ENCODE measurements at regions not wholly inside any gene's neighbourhood (a gene's known extent, or its start where the extent isn't known, plus 50 kb on each side); places are given as distances from the start of the nearest gene placed in this dataset.

- no peak overlapping the region for H3K4me3 ChIP-seq (ENCODE audit: low read depth, low read length)
- no peak for TF ChIP-seq CTCF (IDR thresholded peaks at IDR 0.05; ENCODE audit: low read depth, low read length, missing control alignments)
- no peak for DNase-seq (ENCODE audit: low read depth)
Measured at GRCh38 chr18:51611326-51611725, 413.8 kb upstream of the MEX3C start.

GRCh38 chr18:51614033-51614432, 416.6 kb upstream of the MEX3C start:
- no peak overlapping the region for H3K4me3 ChIP-seq (ENCODE audit: low read depth, low read length)
- DNase-seq (ENCODE audit: low read depth): no peak
- no peak for TF ChIP-seq CTCF (IDR thresholded peaks at IDR 0.05; ENCODE audit: low read depth, low read length, missing control alignments)

- H3K4me3 ChIP-seq (ENCODE audit: low read depth, low read length): no peak overlapping the region
- DNase-seq (ENCODE audit: low read depth): no peak
- TF ChIP-seq CTCF (IDR thresholded peaks at IDR 0.05; ENCODE audit: low read depth, low read length, missing control alignments): no peak
Measured at GRCh38 chr18:51614967-51615571, 417.6 kb upstream of the MEX3C start.

GRCh38 chr18:51617167-51617566, 419.7 kb upstream of the MEX3C start:
- TF ChIP-seq CTCF (IDR thresholded peaks at IDR 0.05; ENCODE audit: low read depth, low read length, missing control alignments): no peak
- no peak for DNase-seq (ENCODE audit: low read depth)
- no peak overlapping the region for H3K4me3 ChIP-seq (ENCODE audit: low read depth, low read length)

GRCh38 chr18:51617572-51618260, 420.2 kb upstream of the MEX3C start:
- no peak overlapping the region for H3K4me3 ChIP-seq (ENCODE audit: low read depth, low read length)
- no peak for TF ChIP-seq CTCF (IDR thresholded peaks at IDR 0.05; ENCODE audit: low read depth, low read length, missing control alignments)
- DNase-seq (ENCODE audit: low read depth): no peak

GRCh38 chr18:51619283-51619682, 421.8 kb upstream of the MEX3C start:
- no peak for TF ChIP-seq CTCF (IDR thresholded peaks at IDR 0.05; ENCODE audit: low read depth, low read length, missing control alignments)
- no peak overlapping the region for H3K4me3 ChIP-seq (ENCODE audit: low read depth, low read length)
- no peak for DNase-seq (ENCODE audit: low read depth)

Data from GM12864 (cell line).